Muscle of leg (tissue), 3 donors: ENCODE measurements at regions not wholly inside any gene's neighbourhood (a gene's known extent, or its start where the extent isn't known, plus 50 kb on each side); places are given as distances from the start of the nearest gene placed in this dataset.
"Not testable (repeated sequence)": the region's sequence is repeated elsewhere in the genome, so short reads cannot be mapped to it uniquely, and the experiment has no call there.

Source experiments
- DNase-seq: peaks from one replicate; pipeline ENCODE4 v3.0.0; 2013
- H3K27ac ChIP-seq: one replicate; pipeline ENCODE4 v1.5.1; 2013; ENCODE audit warnings: mild to moderate bottlenecking, low read length, control low read depth
- H3K27me3 ChIP-seq: one replicate; pipeline ENCODE4 v1.6.1; 2013; ENCODE audit warnings: low read length; ENCODE audit not compliant: control insufficient read depth, insufficient read depth
- H3K36me3 ChIP-seq: one replicate; pipeline ENCODE4 v1.6.1; 2013; ENCODE audit warnings: low read length; ENCODE audit not compliant: control insufficient read depth, insufficient read depth
- H3K4me1 ChIP-seq: one replicate; pipeline ENCODE4 v1.6.1; 2013; ENCODE audit warnings: low read length; ENCODE audit not compliant: control insufficient read depth, insufficient read depth
- H3K4me3 ChIP-seq: one replicate; pipeline ENCODE4 v1.5.1; 2013; ENCODE audit warnings: low read length, control low read depth
- H3K9me3 ChIP-seq: replicated peaks from 2 replicates; pipeline ENCODE4 v1.6.1; 2013; ENCODE audit warnings: low read depth, low read length; ENCODE audit not compliant: control insufficient read depth
- WGBS: methylation state at CpG from one replicate; pipeline ENCODE4 v1.1.5; 2013; ENCODE audit warnings: missing lambda C conversion rate; ENCODE audit not compliant: insufficient coverage; 5-methylcytosine and 5-hydroxymethylcytosine counted together

- not testable (repeated sequence) for H3K4me3 ChIP-seq
These were observed 325.0 kb downstream of the PTPRC start for GRCh38 chr1:198963796-198964195.

GRCh38 chr1:198966519-198966918, 327.7 kb downstream of the PTPRC start:
- Histone ChIP-seq H3K27ac (no peak overlapping the region), H3K4me1 (no peaks in the 10 kb centered on the region), H3K9me3 (no peaks in the 10 kb centered on the region), H3K4me3 (no peak overlapping the region), H3K36me3 (no peaks in the 10 kb centered on the region), H3K27me3 (no peaks in the 10 kb centered on the region)
- WGBS: 87% methylated on average over 3 of the region's 4 CpGs
- DNase-seq: no peak

More at GRCh38 chr1:198963796-198964195, 325.0 kb downstream of the PTPRC start:
- H3K36me3 ChIP-seq, H3K4me1 ChIP-seq, H3K27me3 ChIP-seq, H3K9me3 ChIP-seq, DNase-seq, H3K27ac ChIP-seq: not testable (repeated sequence)

- Histone ChIP-seq H3K27ac (no peak overlapping the region), H3K27me3 (no peaks in the 10 kb centered on the region), H3K4me3 (no peak overlapping the region), H3K4me1 (no peaks in the 10 kb centered on the region), H3K36me3 (no peaks in the 10 kb centered on the region), H3K9me3 (no peaks in the 10 kb centered on the region)
- DNase-seq: no peak
These were observed 328.7 kb downstream of the PTPRC start for GRCh38 chr1:198967566-198967965.

GRCh38 chr1:198968866-198969265, 330.0 kb downstream of the PTPRC start:
- Histone ChIP-seq H3K27ac (no peak overlapping the region), H3K9me3 (no peaks in the 10 kb centered on the region), H3K36me3 (no peaks in the 10 kb centered on the region), H3K4me1 (no peaks in the 10 kb centered on the region), H3K4me3 (no peak overlapping the region), H3K27me3 (no peaks in the 10 kb centered on the region)
- no CpG with 5 or more reads among the region's 2 CpGs for WGBS
- no peak for DNase-seq

- no peak for DNase-seq
- Histone ChIP-seq H3K36me3 (no peaks in the 10 kb centered on the region), H3K27ac (no peak overlapping the region), H3K4me1 (no peaks in the 10 kb centered on the region), H3K4me3 (no peak overlapping the region), H3K9me3 (no peaks in the 10 kb centered on the region), H3K27me3 (no peaks in the 10 kb centered on the region)
- 75% methylated on average over 1 of the region's 1 CpG for WGBS
These were observed 331.1 kb downstream of the PTPRC start for GRCh38 chr1:198969981-198970380.

GRCh38 chr1:198970916-198971315, 332.1 kb downstream of the PTPRC start:
- Histone ChIP-seq H3K36me3 (no peaks in the 10 kb centered on the region), H3K27ac (no peak overlapping the region), H3K27me3 (no peaks in the 10 kb centered on the region), H3K4me3 (no peak overlapping the region), H3K9me3 (no peaks in the 10 kb centered on the region), H3K4me1 (no peaks in the 10 kb centered on the region)
- no peak for DNase-seq

- Histone ChIP-seq H3K4me1 (no peaks in the 10 kb centered on the region), H3K9me3 (no peaks in the 10 kb centered on the region), H3K27me3 (no peaks in the 10 kb centered on the region), H3K4me3 (no peak overlapping the region), H3K36me3 (no peaks in the 10 kb centered on the region), H3K27ac (no peak overlapping the region)
- DNase-seq: no peak
- WGBS: no CpG with 5 or more reads among the region's 1 CpG
These were observed 339.1 kb downstream of the PTPRC start for GRCh38 chr1:198977909-198978308.

- DNase-seq: no peak
- Histone ChIP-seq H3K36me3 (no peaks in the 10 kb centered on the region), H3K4me1 (no peaks in the 10 kb centered on the region), H3K27ac (no peak overlapping the region), H3K9me3 (no peaks in the 10 kb centered on the region), H3K27me3 (no peaks in the 10 kb centered on the region), H3K4me3 (no peak overlapping the region)
- WGBS: no CpG with 5 or more reads among the region's 1 CpG
These were observed 339.7 kb downstream of the PTPRC start for GRCh38 chr1:198978523-198978922.

GRCh38 chr1:198986036-198986435, 347.2 kb downstream of the PTPRC start:
- Histone ChIP-seq H3K9me3 (no peaks in the 10 kb centered on the region), H3K27ac (no peak overlapping the region), H3K27me3 (no peaks in the 10 kb centered on the region), H3K36me3 (no peaks in the 10 kb centered on the region), H3K4me1 (no peaks in the 10 kb centered on the region), H3K4me3 (no peak overlapping the region)
- WGBS: no CpG with 5 or more reads among the region's 2 CpGs
- DNase-seq: no peak

GRCh38 chr1:198986442-198986841, 347.6 kb downstream of the PTPRC start:
- no peak overlapping the region for H3K27ac ChIP-seq
- no peaks in the 10 kb centered on the region for H3K27me3 ChIP-seq
- H3K9me3 ChIP-seq: no peaks in the 10 kb centered on the region
- no peaks in the 10 kb centered on the region for H3K4me1 ChIP-seq
- no peak for DNase-seq
- H3K36me3 ChIP-seq: no peaks in the 10 kb centered on the region
- WGBS: 50% methylated on average over 1 of the region's 1 CpG
- no peak overlapping the region for H3K4me3 ChIP-seq

- Histone ChIP-seq H3K36me3 (no peaks in the 10 kb centered on the region), H3K4me3 (no peak overlapping the region), H3K27me3 (no peaks in the 10 kb centered on the region), H3K27ac (peak overlapping the region; percentile 33), H3K4me1 (no peaks in the 10 kb centered on the region), H3K9me3 (no peaks in the 10 kb centered on the region)
- peak; percentile 95 for DNase-seq
These were observed 363.8 kb downstream of the PTPRC start for GRCh38 chr1:199002661-199003060.
